H1 (cell line): ENCODE measurements at regions not wholly inside any gene's neighbourhood (a gene's known extent, or its start where the extent isn't known, plus 50 kb on each side); places are given as distances from the start of the nearest gene placed in this dataset.

Experiments
- ASH2L ChIP-seq: fragments of 200-600, 300-600 bp; sonication (generic); IDR thresholded peaks from one replicate; pipeline ENCODE4 v1.7.1; 2017; ENCODE audit warnings: low read length
- EZH2 ChIP-seq: fragments of 200-600 bp; sonication (generic); IDR thresholded peaks from 2 replicates; pipeline ENCODE4 v1.7.1; 2012; ENCODE audit warnings: low read depth, mild to moderate bottlenecking, moderate library complexity, low read length, inconsistent platforms; ENCODE audit not compliant: severe bottlenecking
- POU5F1 ChIP-seq: IDR thresholded peaks from 2 replicates; pipeline ENCODE4 v1.6.1; 2011; ENCODE audit warnings: low read depth, mild to moderate bottlenecking, low read length, moderate library complexity
- SRF ChIP-seq: IDR thresholded peaks from 2 replicates; pipeline ENCODE4 v1.6.1; 2011; ENCODE audit warnings: mild to moderate bottlenecking, low read depth, low read length, moderate library complexity
- TF ChIP-seq, protein P1 (sequence below): fragments of 300-600 bp; sonication (generic); IDR thresholded peaks from 2 replicates; pipeline ENCODE4 v1.7.1; 2012; ENCODE audit warnings: low read length, moderate library complexity, mild to moderate bottlenecking, inconsistent platforms; ENCODE audit not compliant: insufficient replicate concordance

DNA sequence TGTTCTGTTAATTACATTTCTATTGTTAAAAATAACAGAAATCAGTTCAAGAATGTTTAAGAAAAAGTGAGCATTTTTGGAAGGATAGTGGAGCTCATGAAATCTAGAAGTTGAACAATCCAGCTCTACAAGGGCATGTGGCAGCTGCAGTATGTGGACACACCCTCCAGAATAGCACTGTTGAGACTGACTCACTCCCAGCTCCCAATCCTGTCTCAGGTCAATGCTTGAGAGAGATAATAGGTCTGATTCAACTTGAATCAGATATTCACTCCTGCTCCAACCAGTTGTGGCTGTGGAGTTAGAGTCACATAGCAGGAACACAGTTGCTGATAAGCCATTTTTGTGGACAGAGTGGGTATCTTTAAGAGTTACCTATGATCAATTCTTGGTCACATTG, 113.0 kb upstream of the NTF3 start (continued):
- TF ChIP-seq, protein P1, sequence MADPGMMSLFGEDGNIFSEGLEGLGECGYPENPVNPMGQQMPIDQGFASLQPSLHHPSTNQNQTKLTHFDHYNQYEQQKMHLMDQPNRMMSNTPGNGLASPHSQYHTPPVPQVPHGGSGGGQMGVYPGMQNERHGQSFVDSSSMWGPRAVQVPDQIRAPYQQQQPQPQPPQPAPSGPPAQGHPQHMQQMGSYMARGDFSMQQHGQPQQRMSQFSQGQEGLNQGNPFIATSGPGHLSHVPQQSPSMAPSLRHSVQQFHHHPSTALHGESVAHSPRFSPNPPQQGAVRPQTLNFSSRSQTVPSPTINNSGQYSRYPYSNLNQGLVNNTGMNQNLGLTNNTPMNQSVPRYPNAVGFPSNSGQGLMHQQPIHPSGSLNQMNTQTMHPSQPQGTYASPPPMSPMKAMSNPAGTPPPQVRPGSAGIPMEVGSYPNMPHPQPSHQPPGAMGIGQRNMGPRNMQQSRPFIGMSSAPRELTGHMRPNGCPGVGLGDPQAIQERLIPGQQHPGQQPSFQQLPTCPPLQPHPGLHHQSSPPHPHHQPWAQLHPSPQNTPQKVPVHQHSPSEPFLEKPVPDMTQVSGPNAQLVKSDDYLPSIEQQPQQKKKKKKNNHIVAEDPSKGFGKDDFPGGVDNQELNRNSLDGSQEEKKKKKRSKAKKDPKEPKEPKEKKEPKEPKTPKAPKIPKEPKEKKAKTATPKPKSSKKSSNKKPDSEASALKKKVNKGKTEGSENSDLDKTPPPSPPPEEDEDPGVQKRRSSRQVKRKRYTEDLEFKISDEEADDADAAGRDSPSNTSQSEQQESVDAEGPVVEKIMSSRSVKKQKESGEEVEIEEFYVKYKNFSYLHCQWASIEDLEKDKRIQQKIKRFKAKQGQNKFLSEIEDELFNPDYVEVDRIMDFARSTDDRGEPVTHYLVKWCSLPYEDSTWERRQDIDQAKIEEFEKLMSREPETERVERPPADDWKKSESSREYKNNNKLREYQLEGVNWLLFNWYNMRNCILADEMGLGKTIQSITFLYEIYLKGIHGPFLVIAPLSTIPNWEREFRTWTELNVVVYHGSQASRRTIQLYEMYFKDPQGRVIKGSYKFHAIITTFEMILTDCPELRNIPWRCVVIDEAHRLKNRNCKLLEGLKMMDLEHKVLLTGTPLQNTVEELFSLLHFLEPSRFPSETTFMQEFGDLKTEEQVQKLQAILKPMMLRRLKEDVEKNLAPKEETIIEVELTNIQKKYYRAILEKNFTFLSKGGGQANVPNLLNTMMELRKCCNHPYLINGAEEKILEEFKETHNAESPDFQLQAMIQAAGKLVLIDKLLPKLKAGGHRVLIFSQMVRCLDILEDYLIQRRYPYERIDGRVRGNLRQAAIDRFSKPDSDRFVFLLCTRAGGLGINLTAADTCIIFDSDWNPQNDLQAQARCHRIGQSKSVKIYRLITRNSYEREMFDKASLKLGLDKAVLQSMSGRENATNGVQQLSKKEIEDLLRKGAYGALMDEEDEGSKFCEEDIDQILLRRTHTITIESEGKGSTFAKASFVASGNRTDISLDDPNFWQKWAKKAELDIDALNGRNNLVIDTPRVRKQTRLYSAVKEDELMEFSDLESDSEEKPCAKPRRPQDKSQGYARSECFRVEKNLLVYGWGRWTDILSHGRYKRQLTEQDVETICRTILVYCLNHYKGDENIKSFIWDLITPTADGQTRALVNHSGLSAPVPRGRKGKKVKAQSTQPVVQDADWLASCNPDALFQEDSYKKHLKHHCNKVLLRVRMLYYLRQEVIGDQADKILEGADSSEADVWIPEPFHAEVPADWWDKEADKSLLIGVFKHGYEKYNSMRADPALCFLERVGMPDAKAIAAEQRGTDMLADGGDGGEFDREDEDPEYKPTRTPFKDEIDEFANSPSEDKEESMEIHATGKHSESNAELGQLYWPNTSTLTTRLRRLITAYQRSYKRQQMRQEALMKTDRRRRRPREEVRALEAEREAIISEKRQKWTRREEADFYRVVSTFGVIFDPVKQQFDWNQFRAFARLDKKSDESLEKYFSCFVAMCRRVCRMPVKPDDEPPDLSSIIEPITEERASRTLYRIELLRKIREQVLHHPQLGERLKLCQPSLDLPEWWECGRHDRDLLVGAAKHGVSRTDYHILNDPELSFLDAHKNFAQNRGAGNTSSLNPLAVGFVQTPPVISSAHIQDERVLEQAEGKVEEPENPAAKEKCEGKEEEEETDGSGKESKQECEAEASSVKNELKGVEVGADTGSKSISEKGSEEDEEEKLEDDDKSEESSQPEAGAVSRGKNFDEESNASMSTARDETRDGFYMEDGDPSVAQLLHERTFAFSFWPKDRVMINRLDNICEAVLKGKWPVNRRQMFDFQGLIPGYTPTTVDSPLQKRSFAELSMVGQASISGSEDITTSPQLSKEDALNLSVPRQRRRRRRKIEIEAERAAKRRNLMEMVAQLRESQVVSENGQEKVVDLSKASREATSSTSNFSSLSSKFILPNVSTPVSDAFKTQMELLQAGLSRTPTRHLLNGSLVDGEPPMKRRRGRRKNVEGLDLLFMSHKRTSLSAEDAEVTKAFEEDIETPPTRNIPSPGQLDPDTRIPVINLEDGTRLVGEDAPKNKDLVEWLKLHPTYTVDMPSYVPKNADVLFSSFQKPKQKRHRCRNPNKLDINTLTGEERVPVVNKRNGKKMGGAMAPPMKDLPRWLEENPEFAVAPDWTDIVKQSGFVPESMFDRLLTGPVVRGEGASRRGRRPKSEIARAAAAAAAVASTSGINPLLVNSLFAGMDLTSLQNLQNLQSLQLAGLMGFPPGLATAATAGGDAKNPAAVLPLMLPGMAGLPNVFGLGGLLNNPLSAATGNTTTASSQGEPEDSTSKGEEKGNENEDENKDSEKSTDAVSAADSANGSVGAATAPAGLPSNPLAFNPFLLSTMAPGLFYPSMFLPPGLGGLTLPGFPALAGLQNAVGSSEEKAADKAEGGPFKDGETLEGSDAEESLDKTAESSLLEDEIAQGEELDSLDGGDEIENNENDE: no peak
- no peak for TF ChIP-seq SRF
- no peak for TF ChIP-seq EZH2
- TF ChIP-seq ASH2L: no peak
- TF ChIP-seq POU5F1: no peak
